OCI-LY3 (cell line): ENCODE measurements at regions not wholly inside any gene's neighbourhood (a gene's known extent, or its start where the extent isn't known, plus 50 kb on each side); places are given as distances from the start of the nearest gene placed in this dataset.

ENCODE experiments used
- H2AFZ ChIP-seq: fragments of 200-600, 300-600 bp; shearing (Covaris generic); 2 replicates; pipeline ENCODE4 v1.6.0; 2014; ENCODE audit warnings: antibody characterized with exemption, low read depth, low read length
- H3K27ac ChIP-seq: fragments of 200-600, 300-600 bp; sonication (generic); 2 replicates; pipeline ENCODE4 v1.5.1; 2014; ENCODE audit warnings: mild to moderate bottlenecking, low read length, moderate library complexity, mixed read lengths
- H3K27me3 ChIP-seq: fragments of 200-600, 300-600 bp; sonication (generic); 2 replicates; pipeline ENCODE4 v1.6.1; 2014; ENCODE audit warnings: low read depth, low read length, mixed read lengths
- H3K36me3 ChIP-seq: fragments of 200-600, 300-600 bp; sonication (generic); replicated peaks from 2 replicates; pipeline ENCODE3; 2014; ENCODE audit warnings: low read depth, low read length, mixed read lengths
- H3K4me1 ChIP-seq: fragments of 300-600, 200-600 bp; sonication (generic); 2 replicates; pipeline ENCODE4 v1.6.1; 2014; ENCODE audit warnings: low read length, mixed read lengths
- H3K4me2 ChIP-seq: fragments of 200-600, 300-600 bp; sonication (generic); 2 replicates; pipeline ENCODE4 v1.6.1; 2014; ENCODE audit warnings: low read length, mixed read lengths
- H3K4me3 ChIP-seq: fragments of 300-600, 200-600 bp; sonication (generic); 2 replicates; pipeline ENCODE4 v1.5.1; 2014; ENCODE audit warnings: antibody characterized with exemption, mild to moderate bottlenecking, low read length, moderate library complexity
- H3K79me2 ChIP-seq: fragments of 300-600, 200-600 bp; shearing (Covaris generic); 2 replicates; pipeline ENCODE4 v1.6.1; 2014; ENCODE audit warnings: mild to moderate bottlenecking, low read length, mixed read lengths
- H3K9ac ChIP-seq: fragments of 300-600, 200-600 bp; shearing (Covaris generic); 2 replicates; pipeline ENCODE4 v1.6.0; 2014; ENCODE audit warnings: mild to moderate bottlenecking, low read length, moderate library complexity
- H3K9me3 ChIP-seq: fragments of 200-600, 300-600 bp; shearing (Covaris generic); 2 replicates; pipeline ENCODE4 v1.6.1; 2014; ENCODE audit warnings: low read length, mixed read lengths; ENCODE audit not compliant: insufficient read depth
- H4K20me1 ChIP-seq: fragments of 200-600, 300-600 bp; sonication (generic); 2 replicates; pipeline ENCODE4 v1.6.1; 2016; ENCODE audit warnings: low read length, mixed read lengths; ENCODE audit not compliant: insufficient read depth
- CTCF ChIP-seq: fragments of 200-600, 300-600 bp; sonication (generic); IDR thresholded peaks from 2 replicates; pipeline ENCODE4 v1.5.1; 2014; ENCODE audit warnings: antibody characterized with exemption, low read length, low read depth
- EZH2phosphoT487 ChIP-seq: fragments of 200-600 bp; shearing (Covaris generic); IDR thresholded peaks from 2 replicates; pipeline ENCODE4 v1.6.1; 2018; ENCODE audit warnings: antibody characterized with exemption, mixed run types, low read depth

- H3K79me2 ChIP-seq: no peaks in the 10 kb centered on the region
- H3K27ac ChIP-seq: no peak overlapping the region
- no peaks in the 10 kb centered on the region for H3K27me3 ChIP-seq
- H3K36me3 ChIP-seq: no peaks in the 10 kb centered on the region
- no peak overlapping the region for H2AFZ ChIP-seq
- no peak overlapping the region for H3K9ac ChIP-seq
- no peak overlapping the region for H3K4me3 ChIP-seq
- no peaks in the 10 kb centered on the region for H3K9me3 ChIP-seq
- H3K4me1 ChIP-seq: no peaks in the 10 kb centered on the region
- no peak overlapping the region for H3K4me2 ChIP-seq
- no peak for TF ChIP-seq EZH2phosphoT487
- no peak for TF ChIP-seq CTCF
- no peaks in the 10 kb centered on the region for H4K20me1 ChIP-seq
Observed at GRCh38 chr13:81396192-81396591, 1055.3 kb upstream of the SPRY2 start.

- Histone ChIP-seq H3K27me3 (no peaks in the 10 kb centered on the region), H3K9ac (no peak overlapping the region), H3K4me2 (no peak overlapping the region), H4K20me1 (no peaks in the 10 kb centered on the region), H3K27ac (no peak overlapping the region), H3K9me3 (no peaks in the 10 kb centered on the region), H3K4me1 (no peaks in the 10 kb centered on the region), H3K36me3 (no peaks in the 10 kb centered on the region), H2AFZ (peak overlapping the region; percentile 40; the same call in 1 of the 2 replicates), H3K79me2 (no peaks in the 10 kb centered on the region), H3K4me3 (no peak overlapping the region)
- TF ChIP-seq CTCF: no peak
- TF ChIP-seq EZH2phosphoT487: no peak
Observed at GRCh38 chr13:81395368-81395767, 1054.4 kb upstream of the SPRY2 start.

- TF ChIP-seq CTCF (no peak), EZH2phosphoT487 (no peak)
- H3K4me1 ChIP-seq: no peaks in the 10 kb centered on the region
- no peak overlapping the region for H3K4me3 ChIP-seq
- H3K9ac ChIP-seq: no peak overlapping the region
- no peaks in the 10 kb centered on the region for H3K9me3 ChIP-seq
- H4K20me1 ChIP-seq: no peaks in the 10 kb centered on the region
- H3K27ac ChIP-seq: no peak overlapping the region
- no peak overlapping the region for H3K4me2 ChIP-seq
- no peaks in the 10 kb centered on the region for H3K79me2 ChIP-seq
- no peak overlapping the region for H2AFZ ChIP-seq
- no peaks in the 10 kb centered on the region for H3K27me3 ChIP-seq
- no peaks in the 10 kb centered on the region for H3K36me3 ChIP-seq
Observed at GRCh38 chr13:81394640-81395039, 1053.7 kb upstream of the SPRY2 start.

GRCh38 chr13:81393721-81394120 is 1052.8 kb upstream of the SPRY2 start:
- Histone ChIP-seq H3K27me3 (no peaks in the 10 kb centered on the region), H3K4me3 (no peak overlapping the region), H3K4me1 (no peaks in the 10 kb centered on the region), H2AFZ (peak overlapping the region; percentile 45; the same call in 1 of the 2 replicates), H3K9ac (no peak overlapping the region), H3K79me2 (no peaks in the 10 kb centered on the region), H3K36me3 (no peaks in the 10 kb centered on the region), H3K9me3 (no peaks in the 10 kb centered on the region), H3K4me2 (no peak overlapping the region), H3K27ac (no peak overlapping the region), H4K20me1 (no peaks in the 10 kb centered on the region)
- TF ChIP-seq EZH2phosphoT487 (no peak), CTCF (no peak)
